WERI-Rb-1 (cell line): ENCODE measurements at regions not wholly inside any gene's neighbourhood (a gene's known extent, or its start where the extent isn't known, plus 50 kb on each side); places are given as distances from the start of the nearest gene placed in this dataset.

Source experiments
- DNase-seq: peaks from one replicate; pipeline ENCODE4 v3.0.0-alpha.2; 2020
- H3K27ac ChIP-seq: fragments of 250-450 bp; sonication (Bioruptor Pico); 2 replicates; pipeline ENCODE4 v1.5.1; 2020; ENCODE audit warnings: mild to moderate bottlenecking, moderate library complexity
- H3K27me3 ChIP-seq: fragments of 250-450 bp; sonication (Bioruptor Pico); 2 replicates; pipeline ENCODE4 v1.5.1; 2021; ENCODE audit warnings: mild to moderate bottlenecking, low read depth, moderate library complexity; ENCODE audit not compliant: insufficient read depth, severe bottlenecking
- H3K36me3 ChIP-seq: fragments of 250-450 bp; sonication (Bioruptor Pico); 2 replicates; pipeline ENCODE4 v1.5.1; 2020; ENCODE audit warnings: mild to moderate bottlenecking, moderate library complexity
- H3K4me3 ChIP-seq: 2 replicates; pipeline ENCODE4 v1.5.1; 2011; ENCODE audit warnings: low read depth, mild to moderate bottlenecking, control low read depth, low read length
- H3K9me3 ChIP-seq: fragments of 250-450 bp; sonication (Bioruptor Pico); 2 replicates; pipeline ENCODE4 v1.5.1; 2021; ENCODE audit warnings: mild to moderate bottlenecking, moderate library complexity; ENCODE audit not compliant: severe bottlenecking
- CTCF ChIP-seq: IDR thresholded peaks from 2 replicates; pipeline ENCODE4 v1.5.1; 2011; ENCODE audit warnings: low read depth, mild to moderate bottlenecking, control low read depth, inconsistent platforms, low read length

GRCh38 chr1:101151286-101151685 is 85.5 kb upstream of the S1PR1 start:
- H3K9me3 ChIP-seq, result no peaks in the 10 kb centered on the region
- H3K27me3 ChIP-seq, result no peaks in the 10 kb centered on the region
- no peak overlapping the region for H3K4me3 ChIP-seq
- H3K27ac ChIP-seq, result no peak overlapping the region
- H3K36me3 ChIP-seq, result no peaks in the 10 kb centered on the region
- TF ChIP-seq CTCF, result no peak
- DNase-seq, result no peak

- Histone ChIP-seq H3K27ac (no peak overlapping the region), H3K9me3 (no peaks in the 10 kb centered on the region), H3K36me3 (no peaks in the 10 kb centered on the region), H3K4me3 (no peak overlapping the region), H3K27me3 (no peaks in the 10 kb centered on the region)
- no peak for TF ChIP-seq CTCF
- DNase-seq, result no peak
Measured at GRCh38 chr1:101150670-101151069, 86.1 kb upstream of the S1PR1 start.

DNA sequence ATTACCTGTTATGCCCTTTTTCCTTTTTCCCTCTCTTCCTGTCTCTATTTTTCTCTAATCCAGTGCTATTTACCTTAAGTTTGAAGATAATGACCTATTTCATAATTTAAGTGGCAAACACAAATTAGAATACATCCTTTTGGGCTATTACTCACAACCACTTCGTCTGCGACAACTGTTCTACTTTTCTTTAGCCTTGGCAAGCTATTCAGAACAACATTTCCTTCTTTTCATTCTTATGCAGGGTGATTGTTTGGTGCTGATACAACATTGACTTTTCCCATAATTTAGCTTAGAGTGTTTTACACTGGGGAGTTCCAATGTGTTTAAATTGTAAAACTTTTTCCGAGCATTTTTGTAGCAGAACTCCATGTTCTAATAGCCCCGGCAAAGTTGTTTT is 86.6 kb upstream of the S1PR1 start:
- no peaks in the 10 kb centered on the region for H3K9me3 ChIP-seq
- no peaks in the 10 kb centered on the region for H3K27me3 ChIP-seq
- no peak overlapping the region for H3K27ac ChIP-seq
- H3K4me3 ChIP-seq, result no peak overlapping the region
- DNase-seq, result no peak
- no peak for TF ChIP-seq CTCF
- H3K36me3 ChIP-seq, result no peaks in the 10 kb centered on the region

DNA sequence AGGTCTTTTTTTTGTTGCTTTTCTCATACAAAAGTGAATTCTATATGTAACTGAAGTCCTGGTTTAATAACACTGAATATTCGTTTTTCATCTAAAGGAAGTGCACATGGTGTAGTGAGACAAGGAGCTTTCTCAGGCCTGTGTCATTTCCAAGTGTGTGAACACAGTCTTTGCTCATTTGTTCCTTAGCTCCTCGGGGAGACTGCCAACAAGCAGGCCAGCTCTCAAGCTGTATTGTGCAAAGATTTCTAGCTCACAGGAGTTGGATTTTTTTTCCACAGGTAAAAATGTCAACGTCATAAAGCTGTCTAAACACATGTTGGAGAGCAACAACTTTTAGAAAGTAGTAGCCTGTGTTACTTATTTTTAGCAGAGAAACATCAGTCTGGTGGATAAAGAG is 87.8 kb upstream of the S1PR1 start:
- Histone ChIP-seq H3K27ac (no peak overlapping the region), H3K36me3 (no peaks in the 10 kb centered on the region), H3K4me3 (no peak overlapping the region), H3K9me3 (no peaks in the 10 kb centered on the region), H3K27me3 (no peaks in the 10 kb centered on the region)
- no peak for DNase-seq
- no peak for TF ChIP-seq CTCF

- Histone ChIP-seq H3K9me3 (no peaks in the 10 kb centered on the region), H3K4me3 (no peak overlapping the region), H3K27ac (no peak overlapping the region), H3K27me3 (no peaks in the 10 kb centered on the region), H3K36me3 (no peaks in the 10 kb centered on the region)
- no peak for TF ChIP-seq CTCF
- no peak for DNase-seq
Measured at GRCh38 chr1:101147381-101147780, 89.4 kb upstream of the S1PR1 start.

- Histone ChIP-seq H3K36me3 (no peaks in the 10 kb centered on the region), H3K9me3 (no peaks in the 10 kb centered on the region), H3K4me3 (no peak overlapping the region), H3K27ac (no peak overlapping the region), H3K27me3 (no peaks in the 10 kb centered on the region)
- no peak for DNase-seq
- no peak for TF ChIP-seq CTCF
Measured at GRCh38 chr1:101145449-101145820, 91.4 kb upstream of the S1PR1 start.
